ENCODE measurements at regions not wholly inside any gene's neighbourhood (a gene's known extent, or its start where the extent isn't known, plus 50 kb on each side); places are given as distances from the start of the nearest gene placed in this dataset.
A peak's percentile ranks its signal among the peaks of the same experiment; 100 is the strongest.

DNA sequence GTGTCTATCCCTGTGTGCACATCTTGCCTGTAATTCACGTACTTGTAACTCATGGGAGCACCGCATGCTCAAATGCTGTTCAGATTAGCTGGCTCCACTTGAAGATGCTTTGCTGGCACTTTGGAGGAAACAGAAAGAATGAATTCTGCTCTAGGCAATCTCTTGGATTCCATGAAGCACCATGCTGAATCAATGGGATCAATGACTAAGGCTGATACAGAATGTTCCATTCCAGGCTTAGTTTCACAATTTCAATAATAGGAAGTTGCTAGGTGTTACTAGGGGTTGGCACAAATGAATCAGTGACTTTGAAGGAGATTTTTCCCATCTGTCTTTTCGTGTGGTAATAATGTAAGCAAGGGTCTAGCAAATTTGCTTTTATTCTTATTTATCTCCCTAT lies 328.8 kb downstream of the OSR1 start:
- no peak for DNase-seq

DNA sequence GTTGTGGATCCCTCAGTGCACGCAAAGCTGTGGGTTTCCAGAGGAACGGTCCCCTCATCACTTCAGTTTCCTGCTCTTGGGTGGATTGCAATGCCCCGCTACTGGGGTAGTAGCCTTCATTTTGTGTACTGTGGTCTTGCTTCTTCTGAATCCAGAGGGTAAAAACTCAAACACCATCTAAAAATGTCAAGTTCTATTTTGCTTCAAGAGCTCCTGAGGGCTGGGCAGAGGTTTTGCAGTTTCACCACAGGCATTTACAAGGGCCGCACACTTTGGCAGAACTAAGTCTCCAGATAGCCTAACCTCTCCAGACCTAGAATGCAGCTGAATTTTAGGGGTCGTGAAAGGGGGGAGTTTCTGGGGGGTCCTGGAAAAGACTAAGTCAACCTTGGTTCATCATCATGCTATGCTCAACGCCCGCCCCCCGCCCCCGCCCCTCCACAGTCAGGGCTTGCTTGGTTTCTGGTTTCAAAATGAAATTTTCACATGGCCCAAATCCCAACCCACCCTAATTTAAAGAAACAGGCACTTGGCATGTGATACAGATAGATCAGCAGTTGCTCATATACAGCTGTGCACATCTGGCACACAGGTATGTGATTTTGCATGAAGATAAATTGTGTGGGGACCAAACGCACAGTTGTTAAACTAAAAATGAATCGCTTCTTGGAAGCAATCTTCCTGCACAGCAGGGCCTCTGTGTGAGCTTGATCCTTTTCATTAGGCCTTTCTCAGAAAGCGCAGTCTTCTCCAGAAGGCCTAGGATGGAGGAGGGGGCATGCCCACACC lies 329.6 kb downstream of the OSR1 start:
- DNase-seq: no peak

DNA sequence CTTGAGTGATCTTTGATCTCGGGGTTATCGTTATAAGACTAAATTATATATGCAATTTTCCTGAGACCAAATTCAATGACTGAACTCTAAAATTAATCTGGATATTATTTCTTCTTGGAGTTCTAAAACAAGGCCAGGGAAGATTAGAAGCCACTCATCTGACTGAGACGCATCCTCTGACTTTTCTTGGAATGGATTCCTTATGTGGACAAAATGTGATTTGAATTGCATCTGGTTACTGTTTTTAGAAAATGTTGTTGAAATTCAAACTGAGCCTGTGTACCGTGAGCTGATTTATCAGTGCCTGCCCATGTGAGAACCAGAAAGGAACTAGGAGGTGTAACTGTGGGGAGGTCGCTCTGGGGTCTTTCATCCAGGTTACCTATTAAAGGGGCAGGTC lies 330.8 kb downstream of the OSR1 start:
- no peak for DNase-seq

DNA sequence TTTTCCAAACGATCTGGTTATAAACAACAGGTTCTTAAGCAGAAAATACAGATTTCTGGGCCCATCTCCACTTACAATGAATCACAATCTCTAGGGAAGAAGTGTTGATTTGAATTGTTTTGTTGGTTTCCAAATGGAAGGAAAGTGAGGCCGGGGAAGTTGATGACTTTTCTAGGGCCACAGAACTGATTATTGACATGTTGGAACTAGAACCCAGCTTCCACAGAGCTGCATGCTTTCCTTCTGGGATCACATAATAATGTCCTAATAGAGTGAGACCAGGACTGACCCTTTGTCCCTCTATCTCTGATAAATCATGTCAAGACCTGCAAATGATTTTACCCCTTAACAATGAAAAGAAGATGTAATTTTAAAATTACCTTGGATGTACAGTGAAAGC lies 332.2 kb downstream of the OSR1 start:
- no peak for DNase-seq

DNA sequence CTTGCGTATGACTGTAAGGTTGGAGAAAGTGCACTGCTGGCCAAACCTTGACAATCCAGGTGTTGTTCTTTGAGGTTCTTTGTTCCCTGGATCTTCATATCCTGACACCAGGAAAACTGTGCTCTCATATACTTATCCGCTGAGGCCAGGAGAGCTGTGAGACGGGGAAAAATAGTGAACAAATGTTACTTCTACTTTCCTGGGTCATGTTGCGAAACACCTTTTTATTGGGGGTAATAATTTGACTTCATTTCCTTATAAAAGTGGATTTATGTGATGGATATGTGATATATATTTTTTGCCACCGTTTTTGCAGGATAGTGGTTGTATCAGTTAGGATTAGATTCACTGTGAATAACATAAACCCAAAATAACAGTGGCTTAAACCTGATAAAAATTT lies 336.1 kb downstream of the OSR1 start:
- no peak for DNase-seq

DNA sequence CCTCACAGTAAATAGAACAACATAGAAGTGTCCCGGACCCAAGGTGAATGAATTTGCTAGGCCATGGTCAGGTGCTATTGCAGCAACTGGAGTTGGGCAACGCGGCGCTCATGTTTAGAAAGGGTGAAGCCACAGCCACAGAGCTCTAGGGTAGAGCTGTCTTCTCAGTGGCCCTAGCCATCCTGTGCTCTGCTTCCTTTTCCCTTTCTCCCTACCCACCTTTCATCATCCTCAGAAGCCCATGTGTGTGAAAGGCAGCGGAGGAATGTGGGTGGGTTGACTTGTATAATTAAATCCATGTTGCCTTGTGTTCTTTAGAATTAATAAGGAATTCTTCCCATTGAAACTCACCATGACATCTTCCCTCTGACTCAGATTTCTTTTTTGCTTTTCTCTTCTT lies 336.7 kb downstream of the OSR1 start:
- DNase-seq: no peak

DNA sequence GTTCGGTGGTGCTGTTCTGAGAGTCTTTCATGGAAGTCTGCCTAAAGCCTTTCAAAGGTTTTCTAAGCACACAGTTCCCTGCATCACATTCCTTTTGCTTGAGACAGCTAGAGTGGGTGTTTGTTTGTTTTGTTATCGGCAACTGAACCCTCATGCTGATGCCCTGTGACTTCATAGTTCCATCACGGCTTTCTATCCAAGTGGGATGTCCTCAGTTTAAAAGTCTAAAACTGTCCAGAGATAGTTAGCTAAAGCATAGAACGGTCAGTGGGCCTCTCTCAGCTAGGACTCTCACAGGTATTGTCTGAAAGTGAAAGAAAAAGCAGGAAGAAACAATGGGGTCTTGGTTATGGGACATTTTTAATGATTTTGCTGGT lies 337.3 kb downstream of the OSR1 start:
- no peak for DNase-seq

DNA sequence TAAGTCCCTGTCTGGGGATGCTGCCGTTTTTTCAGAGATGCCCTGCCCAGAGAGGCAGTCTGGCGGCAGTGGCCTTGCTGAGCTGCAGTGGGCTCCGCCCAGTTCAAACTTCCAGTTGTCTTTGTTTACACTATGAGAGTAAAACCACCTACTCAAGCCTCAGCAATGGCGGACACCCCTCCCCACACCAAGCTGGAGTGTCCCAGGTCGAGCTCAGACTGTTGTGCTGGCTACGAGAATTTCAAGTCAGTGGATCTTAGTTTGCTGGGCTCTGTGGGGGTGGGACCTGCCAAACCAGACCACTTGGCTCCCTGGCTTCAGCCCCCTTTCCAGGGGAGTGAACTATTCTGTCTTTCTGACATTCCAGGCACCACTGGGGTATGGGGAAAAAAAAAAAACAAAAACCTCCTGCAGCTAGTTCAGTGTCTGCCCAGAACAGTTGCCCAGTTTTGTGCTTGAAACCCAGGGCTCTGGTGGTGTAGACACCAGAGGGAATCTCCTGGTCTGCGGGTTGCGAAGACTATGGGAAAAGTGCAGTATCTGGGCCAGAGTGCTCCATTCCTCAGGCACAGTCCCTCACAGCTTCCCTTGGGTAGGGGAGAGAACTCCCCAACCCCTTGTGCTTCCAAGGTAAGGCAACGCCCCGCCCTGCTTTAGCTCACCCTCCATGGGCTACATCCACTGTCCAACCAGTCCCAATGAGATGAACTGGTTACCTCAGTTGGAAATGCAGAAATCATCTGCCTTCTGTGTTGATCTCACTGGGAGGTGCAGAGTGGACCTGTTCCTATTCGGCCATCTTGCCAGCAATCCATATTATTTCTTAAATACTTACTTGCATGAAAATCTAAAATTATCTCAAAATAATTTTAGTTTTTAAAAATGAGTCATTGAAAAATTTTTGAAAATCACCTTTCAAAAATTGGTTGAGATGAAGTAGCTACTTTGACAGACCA lies 338.0 kb downstream of the OSR1 start:
- no peak for DNase-seq

DNA sequence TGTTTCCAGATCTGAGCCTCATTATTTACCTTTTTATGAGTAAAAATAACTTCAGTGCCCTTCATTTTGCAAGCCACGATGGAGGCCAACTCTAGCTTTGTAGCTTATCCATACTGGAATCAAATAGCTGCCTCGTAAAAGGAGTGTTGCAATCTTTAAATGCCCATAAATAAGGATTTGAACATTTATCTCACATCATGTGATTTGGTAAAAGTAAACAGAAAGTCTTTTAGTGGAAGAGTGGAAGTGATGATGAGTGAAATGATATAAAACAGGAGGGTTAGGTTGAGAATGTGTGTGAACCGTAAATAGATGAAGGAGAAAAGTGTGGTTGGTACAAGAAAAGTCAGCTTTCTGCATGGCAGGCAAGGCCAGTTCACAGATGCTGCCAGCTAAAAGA lies 348.9 kb downstream of the OSR1 start:
- no peak for DNase-seq

DNA sequence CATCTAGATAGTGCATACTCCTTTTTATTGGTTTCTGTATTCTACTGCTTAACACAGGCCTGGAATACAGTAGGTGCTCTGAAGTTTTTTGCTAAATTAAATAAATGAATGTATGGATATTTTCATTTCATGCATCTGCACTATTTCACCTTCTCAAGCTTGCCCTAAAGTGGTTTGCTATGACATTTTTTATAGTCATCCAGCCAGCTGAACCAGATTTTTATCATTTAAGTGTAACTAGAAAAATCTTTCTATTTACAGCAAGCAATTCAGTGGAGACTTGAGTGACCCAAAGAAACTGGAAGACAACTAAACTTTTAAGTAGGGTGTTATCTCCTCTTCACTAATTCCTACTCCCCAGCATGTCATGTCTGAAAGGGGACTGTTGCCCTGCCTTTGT lies 354.9 kb downstream of the OSR1 start:
- no peak for DNase-seq

DNA sequence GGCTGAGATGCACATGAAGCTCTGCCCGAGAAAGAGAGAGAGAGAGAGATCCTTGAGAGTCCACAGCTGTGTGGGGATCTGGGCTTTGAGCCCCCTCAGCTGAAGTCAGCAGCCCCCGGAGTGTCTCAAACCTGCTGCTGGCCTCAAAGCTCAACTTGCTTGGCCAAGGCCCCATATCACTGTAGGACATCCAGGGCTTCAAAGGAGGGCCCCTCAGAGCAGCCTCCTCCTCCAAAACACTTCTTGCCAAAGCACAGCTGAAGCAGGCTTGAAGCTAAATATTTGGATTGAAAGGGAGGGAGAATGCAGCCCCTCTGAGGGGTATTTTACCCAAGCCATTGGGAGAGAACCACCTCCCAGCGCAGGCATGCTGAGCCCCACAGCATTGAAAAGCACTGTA lies 357.6 kb downstream of the OSR1 start:
- no peak for DNase-seq

DNA sequence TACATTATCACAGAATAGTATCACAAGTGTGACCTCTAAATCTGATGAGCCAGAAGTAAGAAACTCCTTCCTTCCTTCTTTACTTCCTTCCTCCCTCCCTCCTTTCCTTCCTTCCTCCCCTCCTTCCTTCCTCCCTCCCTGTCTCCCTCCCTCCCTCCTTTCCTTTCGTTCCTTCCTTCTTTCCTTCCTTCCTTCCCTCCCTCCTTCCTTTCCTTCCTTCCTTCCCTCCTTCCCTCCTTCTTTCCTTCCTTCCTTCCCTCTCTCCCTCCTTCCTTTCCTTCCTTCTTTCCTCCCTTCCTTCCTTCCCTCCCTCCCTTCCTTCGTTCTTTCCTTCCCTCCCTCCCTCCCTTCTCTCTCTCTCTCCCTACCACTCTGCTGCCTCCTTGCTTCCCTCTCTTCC lies 359.2 kb downstream of the OSR1 start:
- no peak for DNase-seq

DNA sequence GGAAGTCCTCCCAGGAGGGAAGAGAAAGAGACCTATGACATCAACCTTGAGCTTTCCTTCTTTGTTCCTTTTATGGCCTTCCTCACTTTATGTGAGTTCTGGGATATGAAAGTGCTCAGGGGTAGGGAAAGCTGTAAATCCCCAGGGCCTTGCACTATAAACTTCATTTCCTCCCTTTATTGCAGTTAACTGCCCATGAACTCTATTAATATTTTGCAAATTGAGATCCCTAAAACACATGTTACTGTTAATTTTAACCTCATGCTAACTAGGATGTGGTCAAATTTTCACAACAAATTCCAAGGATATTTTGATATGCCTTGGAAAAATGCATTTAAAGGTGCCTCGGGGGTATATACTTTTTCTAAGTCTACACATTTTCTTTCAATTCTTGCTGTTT lies 359.9 kb downstream of the OSR1 start:
- DNase-seq: no peak

DNA sequence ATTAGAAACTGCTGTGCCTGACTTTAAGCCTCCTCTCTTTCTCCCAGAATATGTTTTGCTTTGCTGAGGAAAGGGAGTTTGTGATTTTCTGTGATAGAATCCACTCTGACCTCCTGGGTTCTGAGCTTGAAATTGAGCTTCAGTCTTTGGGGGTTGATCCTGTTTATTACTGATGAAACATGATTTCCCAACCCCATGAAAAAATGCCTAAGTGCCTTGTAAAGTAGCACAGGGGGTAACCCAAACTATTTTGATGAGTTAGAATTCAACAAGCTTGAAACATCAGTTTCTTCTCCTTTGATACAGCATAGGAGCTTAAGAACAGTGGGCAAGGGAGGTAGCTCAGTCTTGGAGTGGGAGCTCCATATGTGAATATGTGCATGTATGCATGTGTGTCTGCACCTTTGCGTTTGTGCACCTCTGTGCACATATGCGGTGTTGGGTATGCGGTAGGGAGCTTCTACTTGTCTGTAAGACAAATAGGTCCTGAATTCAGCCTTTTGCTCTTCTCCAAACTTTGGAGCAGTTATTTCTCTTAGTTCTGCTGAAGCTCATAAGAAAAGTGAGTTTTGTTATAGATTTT lies 364.6 kb downstream of the OSR1 start:
- no peak for DNase-seq

DNA sequence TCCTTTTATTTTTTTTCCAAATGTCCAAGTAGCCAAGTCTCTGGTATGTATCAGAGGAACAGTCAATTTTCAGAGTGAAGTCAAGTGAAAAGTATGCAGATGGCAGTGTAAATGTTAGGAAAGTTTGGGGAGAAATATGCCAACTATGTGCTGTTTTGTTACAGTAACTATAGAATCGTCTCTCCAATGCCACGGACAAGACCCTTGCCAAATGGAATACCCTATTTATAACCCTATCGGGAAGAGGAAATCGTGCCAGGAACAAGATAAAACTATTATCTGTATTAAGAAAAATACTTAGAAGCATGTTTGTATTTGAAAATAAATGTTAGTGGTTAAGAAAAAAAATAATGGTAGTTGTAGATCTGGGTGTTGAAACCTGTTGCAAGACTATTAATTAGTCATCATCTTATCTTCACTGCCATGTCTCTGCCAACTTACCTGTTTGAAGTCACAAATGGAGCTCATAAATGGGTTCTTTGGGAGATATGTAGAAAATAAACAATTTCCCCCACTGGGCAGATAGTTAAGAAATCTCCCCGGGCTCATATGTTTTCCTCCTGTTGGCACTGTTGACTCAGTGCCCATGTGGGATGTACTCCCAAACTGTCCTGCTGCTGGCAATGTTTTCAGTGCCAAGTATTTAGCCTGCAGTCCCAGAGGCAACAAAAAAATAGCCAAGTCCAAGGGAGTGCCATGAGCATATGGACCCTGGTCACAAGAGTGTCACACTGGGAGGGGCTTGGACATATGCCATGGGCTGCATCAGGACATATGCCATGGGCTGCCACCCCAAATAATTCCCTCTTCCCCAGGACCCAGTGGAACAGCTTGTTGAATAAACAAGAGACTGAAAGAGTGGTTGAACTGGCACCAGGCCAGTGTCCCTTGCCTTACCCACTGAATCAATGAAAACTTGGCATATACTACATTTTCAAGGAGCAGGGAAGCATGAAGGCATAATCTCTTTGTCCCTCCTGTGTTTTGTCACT lies 366.9 kb downstream of the OSR1 start:
- peak; percentile 56 for DNase-seq

DNA sequence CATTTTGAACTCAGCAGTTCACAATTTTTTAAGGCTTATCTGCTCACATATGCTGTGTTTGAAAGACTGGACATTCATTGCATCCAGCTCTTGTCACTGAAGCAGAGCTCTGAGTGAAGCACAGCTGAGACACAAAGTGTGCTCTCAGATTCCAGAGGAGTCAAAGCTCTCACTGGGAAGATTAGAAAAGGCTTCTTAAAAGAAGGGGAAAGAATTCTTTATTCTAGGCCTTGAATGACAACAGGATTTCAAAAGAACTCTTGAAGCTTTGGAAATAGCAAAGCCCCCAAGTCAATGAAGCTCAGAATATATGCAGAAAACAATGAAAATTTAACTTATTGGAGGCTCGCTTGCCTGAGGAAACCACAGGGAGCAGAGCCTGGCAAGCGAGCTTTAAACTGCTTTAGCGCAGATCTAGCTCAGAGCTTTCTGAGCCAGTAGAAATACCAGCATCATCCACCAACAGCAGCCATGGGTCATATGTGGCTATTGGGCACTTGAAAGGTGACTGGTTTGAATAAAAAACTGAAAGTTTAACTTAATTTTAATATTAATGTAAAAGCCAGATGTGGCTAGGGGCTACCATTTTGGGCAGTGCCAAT lies 369.7 kb downstream of the OSR1 start:
- no peak for DNase-seq

DNA sequence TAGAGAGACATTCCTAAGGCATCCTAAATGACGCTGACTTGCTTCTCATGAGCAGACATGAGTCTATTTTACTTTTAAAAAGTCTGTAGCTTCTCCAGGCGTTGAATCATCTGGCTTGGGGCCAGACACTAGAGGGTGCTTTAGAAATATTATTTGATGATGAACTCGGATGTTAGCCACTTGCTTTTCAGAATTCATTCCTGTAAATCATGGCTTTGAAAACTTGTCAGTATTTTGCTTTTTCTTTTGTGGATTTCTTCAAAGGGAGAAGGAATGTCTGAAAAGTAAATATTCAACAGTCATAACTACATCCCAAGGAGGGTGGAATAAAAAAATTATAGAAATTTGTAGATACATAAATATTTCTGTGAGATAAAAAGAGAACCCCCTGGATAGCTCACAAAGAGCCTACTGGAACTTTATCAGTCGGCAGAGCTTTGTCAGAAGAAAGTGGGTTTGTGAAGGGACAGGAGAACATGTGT lies 370.8 kb downstream of the OSR1 start:
- DNase-seq: peak; percentile 49

DNA sequence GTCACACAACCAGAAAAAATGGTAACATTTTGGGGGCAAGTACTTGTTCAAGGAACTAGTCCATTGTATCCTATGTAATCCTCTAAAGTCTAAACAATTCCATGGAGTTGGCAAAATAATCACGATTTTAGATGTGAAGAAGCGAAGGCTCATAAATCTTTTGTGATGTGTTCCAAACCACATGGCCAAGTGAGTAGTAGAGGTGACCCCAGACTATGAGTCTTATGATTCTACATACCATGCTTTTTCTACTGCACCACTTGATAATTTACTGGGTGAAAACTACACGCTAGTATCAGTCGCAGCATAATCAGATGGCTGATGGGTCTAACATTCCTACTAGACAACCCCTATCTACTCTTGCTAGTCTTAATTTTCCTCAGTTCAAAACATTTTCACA lies 371.4 kb downstream of the OSR1 start:
- DNase-seq: no peak

DNA sequence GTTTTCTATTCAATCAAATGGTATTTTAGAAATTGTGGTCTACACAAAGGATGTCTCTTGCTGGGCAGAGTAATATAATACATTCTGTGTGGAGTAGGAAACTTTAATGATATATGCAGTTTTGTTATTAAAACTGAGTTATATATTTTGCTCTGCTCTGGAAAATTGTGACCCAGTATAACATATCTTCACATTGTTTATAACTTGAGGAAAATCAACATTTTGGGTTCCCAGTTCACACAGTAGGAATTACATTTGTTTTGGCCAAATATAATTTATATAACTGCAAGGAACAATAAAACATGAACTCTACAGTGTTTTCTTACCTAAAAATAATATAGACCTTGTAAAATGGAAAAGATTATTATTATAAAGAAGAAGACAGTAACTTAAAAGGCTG lies 372.4 kb downstream of the OSR1 start:
- no peak for DNase-seq

DNA sequence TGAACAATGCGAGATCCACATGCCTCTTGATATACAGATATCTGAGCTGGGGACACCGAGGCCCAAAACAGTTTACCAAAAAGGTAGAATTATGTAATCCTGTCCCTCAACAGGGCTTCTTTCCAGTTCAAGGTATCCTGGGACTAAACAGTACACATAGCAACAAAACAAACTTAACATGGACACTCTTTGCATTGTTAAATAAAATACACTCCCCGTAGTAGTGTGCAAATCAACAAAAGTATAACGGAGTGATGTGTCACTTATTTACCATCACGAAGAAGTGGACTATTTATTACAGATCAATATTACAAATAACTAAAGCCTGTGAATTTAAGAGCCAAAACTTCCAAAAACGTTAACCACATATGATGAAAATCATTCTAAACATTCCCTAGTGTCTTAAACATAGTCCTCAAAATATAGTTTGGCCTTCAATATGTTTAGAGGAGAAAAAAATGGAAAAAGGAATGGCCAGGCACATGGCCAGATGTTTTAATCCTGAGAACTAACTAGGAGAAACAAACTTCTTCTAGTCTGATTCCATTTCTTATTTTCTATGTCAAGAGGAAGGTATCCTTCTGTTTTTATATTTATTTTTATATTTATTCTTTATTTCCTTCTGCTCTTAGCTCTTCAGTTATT lies 377.5 kb downstream of the OSR1 start:
- DNase-seq: no peak

DNA sequence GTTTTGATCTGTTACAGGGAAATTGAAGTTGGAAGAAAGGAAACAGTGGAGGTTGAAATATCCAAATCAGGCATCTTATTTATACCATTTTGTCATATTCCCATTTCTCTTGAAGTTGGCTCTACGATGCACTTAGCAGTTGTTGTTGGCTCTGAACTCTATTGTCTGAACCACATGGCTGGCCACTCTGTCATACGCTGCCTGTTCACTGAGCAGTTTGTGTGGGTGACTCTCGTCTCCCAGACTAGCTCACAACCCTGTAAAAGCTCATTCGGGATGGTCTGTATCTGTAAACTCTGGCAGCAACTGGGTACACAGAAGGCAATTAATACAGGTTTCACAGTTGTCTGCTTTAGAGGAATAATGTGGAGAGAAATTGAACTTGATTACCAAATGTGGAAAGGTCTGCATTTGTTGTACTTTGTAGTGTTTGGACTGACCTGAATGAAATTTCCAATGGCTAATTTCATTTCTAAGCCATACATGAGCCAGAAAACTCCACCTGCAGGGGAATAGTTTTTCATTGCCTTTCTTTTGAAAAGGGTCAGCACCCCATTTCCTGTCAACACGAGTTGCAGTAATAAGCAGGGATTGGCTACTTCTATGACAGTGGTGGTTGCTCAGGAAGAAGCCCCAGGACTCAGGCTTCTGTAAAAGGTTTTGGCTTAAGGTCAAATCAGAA lies 378.2 kb downstream of the OSR1 start:
- DNase-seq: no peak

Measured in T1000 (cell line).